Dendritic cell treated with granulocyte-macrophage colony-stimulating factor and Interleukin-4, amounts not matched to agents 40 ng/mL and 50 ng/mL, for 4 days (primary cell): ENCODE measurements at regions not wholly inside any gene's neighbourhood (a gene's known extent, or its start where the extent isn't known, plus 50 kb on each side); places are given as distances from the start of the nearest gene placed in this dataset.

Experiments
- H3K27ac Mint-ChIP-seq: one replicate; pipeline ENCODE4 v1.8.0; 2022; ENCODE audit warnings: mild to moderate bottlenecking, mixed read lengths
- H3K27me3 Mint-ChIP-seq: one replicate; pipeline ENCODE4 v1.8.0; 2022; ENCODE audit warnings: mild to moderate bottlenecking, mixed read lengths
- H3K36me3 Mint-ChIP-seq: one replicate; pipeline ENCODE4 v1.8.0; 2022; ENCODE audit warnings: low read depth, mixed read lengths
- H3K4me1 Mint-ChIP-seq: one replicate; pipeline ENCODE4 v1.8.0; 2022; ENCODE audit warnings: low read depth, mixed read lengths
- H3K4me3 Mint-ChIP-seq: one replicate; pipeline ENCODE4 v1.8.0; 2022; ENCODE audit warnings: mild to moderate bottlenecking, moderate library complexity, mixed read lengths
- H3K9me3 Mint-ChIP-seq: one replicate; pipeline ENCODE4 v1.8.0; 2022; ENCODE audit warnings: mixed read lengths
- intact Hi-C: fragments of 100-400 bp; cut with micrococcal nuclease; formaldehyde crosslinking; loops from one replicate; pipeline ENCODE4 v1.15.0; 2022

- H3K27ac Mint-ChIP-seq = no peak overlapping the region
- no peaks in the 10 kb centered on the region for H3K27me3 Mint-ChIP-seq
- H3K4me1 Mint-ChIP-seq = no peaks in the 10 kb centered on the region
- H3K36me3 Mint-ChIP-seq = no peaks in the 10 kb centered on the region
- peaks cover 45% of the 10 kb centered on the region for H3K9me3 Mint-ChIP-seq
- intact Hi-C loops = no loop called here
- no peak overlapping the region for H3K4me3 Mint-ChIP-seq
Observed at GRCh38 chr4:178426871-178427270, 984.6 kb upstream of the AGA start.

GRCh38 chr4:178427663-178428062 lies 985.4 kb upstream of the AGA start:
- no peaks in the 10 kb centered on the region for H3K27me3 Mint-ChIP-seq
- H3K9me3 Mint-ChIP-seq = peaks cover 45% of the 10 kb centered on the region
- no peak overlapping the region for H3K27ac Mint-ChIP-seq
- H3K36me3 Mint-ChIP-seq = no peaks in the 10 kb centered on the region
- H3K4me3 Mint-ChIP-seq = no peak overlapping the region
- no peaks in the 10 kb centered on the region for H3K4me1 Mint-ChIP-seq
- intact Hi-C loops = no loop called here

- H3K9me3 Mint-ChIP-seq = peaks cover 36% of the 10 kb centered on the region
- no peaks in the 10 kb centered on the region for H3K27me3 Mint-ChIP-seq
- H3K4me3 Mint-ChIP-seq = no peak overlapping the region
- no peak overlapping the region for H3K27ac Mint-ChIP-seq
- H3K36me3 Mint-ChIP-seq = no peaks in the 10 kb centered on the region
- no peaks in the 10 kb centered on the region for H3K4me1 Mint-ChIP-seq
- intact Hi-C loops = no loop called here
Observed at GRCh38 chr4:178448372-178449035, 1006.3 kb upstream of the AGA start.

- Mint-ChIP-seq H3K9me3 (peaks cover 49% of the 10 kb centered on the region), H3K4me1 (no peaks in the 10 kb centered on the region), H3K27ac (no peak overlapping the region), H3K27me3 (no peaks in the 10 kb centered on the region), H3K36me3 (no peaks in the 10 kb centered on the region), H3K4me3 (no peak overlapping the region)
- intact Hi-C loops = no loop called here
Observed at GRCh38 chr4:178450614-178451013, 1008.4 kb upstream of the AGA start.

GRCh38 chr4:178453057-178453456 lies 1010.8 kb upstream of the AGA start:
- Mint-ChIP-seq H3K27me3 (no peaks in the 10 kb centered on the region), H3K4me3 (no peak overlapping the region), H3K36me3 (no peaks in the 10 kb centered on the region), H3K4me1 (no peaks in the 10 kb centered on the region), H3K27ac (no peak overlapping the region), H3K9me3 (peaks cover 53% of the 10 kb centered on the region)
- intact Hi-C loops = no loop called here

GRCh38 chr4:178457286-178457685 lies 1015.0 kb upstream of the AGA start:
- Mint-ChIP-seq H3K4me3 (no peak overlapping the region), H3K27ac (no peak overlapping the region), H3K9me3 (peaks cover 58% of the 10 kb centered on the region), H3K27me3 (no peaks in the 10 kb centered on the region), H3K36me3 (no peaks in the 10 kb centered on the region), H3K4me1 (no peaks in the 10 kb centered on the region)
- intact Hi-C loops = no loop called here

GRCh38 chr4:178462710-178463109 lies 1020.5 kb upstream of the AGA start:
- H3K4me3 Mint-ChIP-seq = no peak overlapping the region
- no peaks in the 10 kb centered on the region for H3K36me3 Mint-ChIP-seq
- peaks cover 33% of the 10 kb centered on the region for H3K9me3 Mint-ChIP-seq
- no peak overlapping the region for H3K27ac Mint-ChIP-seq
- intact Hi-C loops = no loop called here
- H3K27me3 Mint-ChIP-seq = no peaks in the 10 kb centered on the region
- no peaks in the 10 kb centered on the region for H3K4me1 Mint-ChIP-seq

- Mint-ChIP-seq H3K9me3 (peaks cover 28% of the 10 kb centered on the region), H3K27me3 (no peaks in the 10 kb centered on the region), H3K4me1 (no peaks in the 10 kb centered on the region), H3K4me3 (no peak overlapping the region), H3K27ac (no peak overlapping the region), H3K36me3 (no peaks in the 10 kb centered on the region)
- intact Hi-C loops = no loop called here
Observed at GRCh38 chr4:178463747-178464146, 1021.5 kb upstream of the AGA start.

GRCh38 chr4:178470996-178471784 lies 1029.0 kb upstream of the AGA start:
- no peak overlapping the region for H3K4me3 Mint-ChIP-seq

GRCh38 chr4:178471994-178472393 lies 1029.8 kb upstream of the AGA start:
- H3K36me3 Mint-ChIP-seq = no peaks in the 10 kb centered on the region
- H3K4me1 Mint-ChIP-seq = no peaks in the 10 kb centered on the region
- H3K27ac Mint-ChIP-seq = no peak overlapping the region
- H3K27me3 Mint-ChIP-seq = no peaks in the 10 kb centered on the region
- intact Hi-C loops = no loop called here
- peaks cover 12% of the 10 kb centered on the region for H3K9me3 Mint-ChIP-seq
- H3K4me3 Mint-ChIP-seq = no peak overlapping the region

More at GRCh38 chr4:178470996-178471784, 1029.0 kb upstream of the AGA start:
- H3K4me1 Mint-ChIP-seq = no peaks in the 10 kb centered on the region
- no peaks in the 10 kb centered on the region for H3K27me3 Mint-ChIP-seq
- no peaks in the 10 kb centered on the region for H3K36me3 Mint-ChIP-seq
- no peak overlapping the region for H3K27ac Mint-ChIP-seq
- intact Hi-C loops = no loop called here
- H3K9me3 Mint-ChIP-seq = peaks cover 12% of the 10 kb centered on the region

GRCh38 chr4:178480105-178480504 lies 1037.9 kb upstream of the AGA start:
- Mint-ChIP-seq H3K27ac (no peak overlapping the region), H3K27me3 (no peaks in the 10 kb centered on the region), H3K9me3 (peaks cover 7% of the 10 kb centered on the region), H3K4me3 (no peak overlapping the region), H3K4me1 (no peaks in the 10 kb centered on the region), H3K36me3 (no peaks in the 10 kb centered on the region)
- intact Hi-C loops = no loop called here

- no peak overlapping the region for H3K4me3 Mint-ChIP-seq
Observed at GRCh38 chr4:178480881-178481280, 1038.6 kb upstream of the AGA start.

GRCh38 chr4:178481564-178481963 lies 1039.3 kb upstream of the AGA start:
- no peaks in the 10 kb centered on the region for H3K27me3 Mint-ChIP-seq
- H3K4me1 Mint-ChIP-seq = no peaks in the 10 kb centered on the region
- peaks cover 7% of the 10 kb centered on the region for H3K9me3 Mint-ChIP-seq
- no peak overlapping the region for H3K27ac Mint-ChIP-seq
- intact Hi-C loops = no loop called here
- H3K36me3 Mint-ChIP-seq = no peaks in the 10 kb centered on the region
- H3K4me3 Mint-ChIP-seq = no peak overlapping the region

More at GRCh38 chr4:178480881-178481280, 1038.6 kb upstream of the AGA start:
- Mint-ChIP-seq H3K36me3 (no peaks in the 10 kb centered on the region), H3K9me3 (peaks cover 7% of the 10 kb centered on the region), H3K27ac (no peak overlapping the region), H3K4me1 (no peaks in the 10 kb centered on the region), H3K27me3 (no peaks in the 10 kb centered on the region)
- intact Hi-C loops = no loop called here

GRCh38 chr4:178523038-178523437 lies 1080.8 kb upstream of the AGA start:
- no peaks in the 10 kb centered on the region for H3K4me1 Mint-ChIP-seq
- intact Hi-C loops = no loop called here
- no peak overlapping the region for H3K4me3 Mint-ChIP-seq
- no peaks in the 10 kb centered on the region for H3K27me3 Mint-ChIP-seq
- no peaks in the 10 kb centered on the region for H3K36me3 Mint-ChIP-seq
- H3K9me3 Mint-ChIP-seq = peaks cover 9% of the 10 kb centered on the region
- H3K27ac Mint-ChIP-seq = no peak overlapping the region
